HEK293 (cell line): ENCODE measurements at regions not wholly inside any gene's neighbourhood (a gene's known extent, or its start where the extent isn't known, plus 50 kb on each side); places are given as distances from the start of the nearest gene placed in this dataset.
A peak's percentile ranks its signal among the peaks of the same experiment; 100 is the strongest.

ENCODE experiments used
- CTCF ChIA-PET: fragments of 350-600 bp; formaldehyde crosslinking; extraction: SDS; loops from one replicate; lab custom pipeline; 2021; ENCODE audit warnings: antibody characterized with exemption; lab: Yijun Ruan, JAX
- POLR2A ChIA-PET: fragments of 300-600 bp; formaldehyde crosslinking; extraction: SDS; loops from one replicate; lab custom pipeline; 2020; ENCODE audit warnings: antibody characterized with exemption, inconsistent platforms; lab: Yijun Ruan, JAX
- H3K27ac ChIP-seq: fragments of 200-500 bp; sonication (Bioruptor generic); 2 replicates; pipeline ENCODE4 v1.5.1; 2014; ENCODE audit warnings: low read depth, low read length, control low read depth, inconsistent platforms; ENCODE audit errors: extremely low read depth
- H3K36me3 ChIP-seq, 2 experiments: fragments of 200-500 bp in 1 of 2; sonication (Bioruptor generic) in 1 of 2; 1 replicate in 1 of 2; 2 replicates in 1 of 2; pipeline ENCODE4 v1.5.1; 2014 to 2017; ENCODE audit warnings: inconsistent platforms in 2 of 2, low read length in 2 of 2; ENCODE audit not compliant: control insufficient read depth in 2 of 2, insufficient read depth in 1 of 2
- H3K4me1 ChIP-seq: fragments of 200-500 bp; sonication (Bioruptor generic); 2 replicates; pipeline ENCODE4 v1.5.1; 2014; ENCODE audit warnings: mild to moderate bottlenecking, low read length, inconsistent platforms; ENCODE audit not compliant: control insufficient read depth, insufficient read depth
- H3K4me3 ChIP-seq: 2 replicates; pipeline ENCODE4 v1.5.1; 2011; ENCODE audit warnings: low read depth, mild to moderate bottlenecking, control low read depth, low read length, moderate library complexity
- H3K9me3 ChIP-seq: fragments of 200-500 bp; sonication (Bioruptor generic); 2 replicates; pipeline ENCODE4 v1.5.1; 2014; ENCODE audit warnings: low read depth, low read length, inconsistent platforms; ENCODE audit not compliant: control insufficient read depth, insufficient read depth
- FEZF1 ChIP-seq: fragments of 450-650 bp; formaldehyde crosslinking; IDR thresholded peaks from 2 replicates; pipeline ENCODE4 v1.5.1; 2016; ENCODE audit warnings: missing biosample characterization, missing genetic modification characterization
- KLF10 ChIP-seq: fragments of 450-650 bp; IDR thresholded peaks from 2 replicates; pipeline ENCODE4 v1.5.1; 2018; ENCODE audit warnings: missing biosample characterization, mild to moderate bottlenecking, missing genetic modification characterization
- REPIN1 ChIP-seq: fragments of 450-650 bp; formaldehyde crosslinking; IDR thresholded peaks from 2 replicates; pipeline ENCODE4 v1.5.1; 2017; ENCODE audit warnings: missing biosample characterization, missing genetic modification characterization, low read depth
- SCRT1 ChIP-seq: fragments of 450-650 bp; formaldehyde crosslinking; IDR thresholded peaks from 2 replicates; pipeline ENCODE4 v1.5.1; 2016; ENCODE audit warnings: missing biosample characterization, missing genetic modification characterization, borderline replicate concordance
- ZBTB10 ChIP-seq: fragments of 450-650 bp; formaldehyde crosslinking; IDR thresholded peaks from 2 replicates; pipeline ENCODE4 v1.5.1; 2016; ENCODE audit warnings: missing biosample characterization, missing genetic modification characterization
- ZBTB6 ChIP-seq: fragments of 450-650 bp; formaldehyde crosslinking; IDR thresholded peaks from 2 replicates; pipeline ENCODE4 v1.5.1; 2017; ENCODE audit warnings: missing biosample characterization, missing genetic modification characterization
- ZFP69B ChIP-seq: fragments of 450-650 bp; formaldehyde crosslinking; IDR thresholded peaks from 2 replicates; pipeline ENCODE4 v1.5.1; 2016; ENCODE audit warnings: missing biosample characterization, missing genetic modification characterization
- ZNF121 ChIP-seq: fragments of 450-650 bp; formaldehyde crosslinking; IDR thresholded peaks from 2 replicates; pipeline ENCODE4 v1.5.1; 2016; ENCODE audit warnings: missing biosample characterization, missing genetic modification characterization
- ZNF132 ChIP-seq: fragments of 450-650 bp; formaldehyde crosslinking; IDR thresholded peaks from 2 replicates; pipeline ENCODE4 v1.5.1; 2017; ENCODE audit warnings: missing biosample characterization, missing genetic modification characterization, borderline replicate concordance
- ZNF184 ChIP-seq: fragments of 450-650 bp; IDR thresholded peaks from 2 replicates; pipeline ENCODE4 v1.5.1; 2018; ENCODE audit warnings: missing biosample characterization, mild to moderate bottlenecking, missing genetic modification characterization
- ZNF362 ChIP-seq: fragments of 450-650 bp; formaldehyde crosslinking; IDR thresholded peaks from 2 replicates; pipeline ENCODE4 v1.5.1; 2016; ENCODE audit warnings: missing biosample characterization, missing genetic modification characterization
- ZNF394 ChIP-seq: fragments of 450-650 bp; formaldehyde crosslinking; IDR thresholded peaks from 2 replicates; pipeline ENCODE4 v1.5.1; 2016; ENCODE audit warnings: missing biosample characterization, missing genetic modification characterization, mild to moderate bottlenecking, moderate library complexity, borderline replicate concordance
- ZNF404 ChIP-seq: fragments of 450-650 bp; formaldehyde crosslinking; IDR thresholded peaks from 2 replicates; pipeline ENCODE4 v1.5.1; 2017; ENCODE audit warnings: missing biosample characterization, missing genetic modification characterization
- ZNF561 ChIP-seq: fragments of 450-650 bp; IDR thresholded peaks from 2 replicates; pipeline ENCODE4 v1.5.1; 2018; ENCODE audit warnings: missing biosample characterization, missing genetic modification characterization, borderline replicate concordance
- ZNF626 ChIP-seq: fragments of 450-650 bp; sonication (Bioruptor Pico); formaldehyde crosslinking; IDR thresholded peaks from 2 replicates; pipeline ENCODE4 v1.5.1; 2018; ENCODE audit warnings: missing biosample characterization, missing genetic modification characterization, inconsistent platforms
- ZNF704 ChIP-seq: fragments of 450-650 bp; formaldehyde crosslinking; IDR thresholded peaks from 2 replicates; pipeline ENCODE4 v1.5.1; 2016; ENCODE audit warnings: missing biosample characterization, missing genetic modification characterization
- ZNF76 ChIP-seq: fragments of 450-650 bp; formaldehyde crosslinking; IDR thresholded peaks from 2 replicates; pipeline ENCODE4; 2016; ENCODE audit warnings: low read depth, missing biosample characterization, missing genetic modification characterization, borderline replicate concordance
- ZSCAN18 ChIP-seq: fragments of 450-650 bp; formaldehyde crosslinking; IDR thresholded peaks from 2 replicates; pipeline ENCODE4 v1.5.1; 2016; ENCODE audit warnings: missing biosample characterization, missing genetic modification characterization
- TF ChIP-seq, protein P1 (sequence below): fragments of 450-650 bp; formaldehyde crosslinking; IDR thresholded peaks from 2 replicates; pipeline ENCODE4 v1.5.1; 2017; ENCODE audit warnings: missing biosample characterization, mild to moderate bottlenecking, missing genetic modification characterization, moderate library complexity
- TF ChIP-seq, protein P2 (sequence below): fragments of 450-650 bp; formaldehyde crosslinking; IDR thresholded peaks from 2 replicates; pipeline ENCODE4 v1.5.1; 2016; ENCODE audit warnings: missing biosample characterization, missing genetic modification characterization, low read depth
- TF ChIP-seq, protein P3 (sequence below): fragments of 450-650 bp; formaldehyde crosslinking; IDR thresholded peaks from 2 replicates; pipeline ENCODE4 v1.5.1; 2016; ENCODE audit warnings: missing biosample characterization, missing genetic modification characterization

GRCh38 chr4:32140636-32141035, 1420.5 kb downstream of the PCDH7 start:
- Histone ChIP-seq H3K9me3 (no peaks in the 10 kb centered on the region), H3K27ac (no peak overlapping the region), H3K36me3 (no peaks in the 10 kb centered on the region), H3K4me1 (no peaks in the 10 kb centered on the region), H3K4me3 (no peak overlapping the region)
- TF ChIP-seq FEZF1 (tag by site-specific recombination) (peak; percentile 76), ZNF132 (tag by site-specific recombination) (no peak), ZNF626 (no peak), ZBTB6 (tag by site-specific recombination) (no peak), ZNF404 (tag by site-specific recombination) (no peak), ZNF184 (tag by site-specific recombination) (no peak), KLF10 (tag by site-specific recombination) (no peak)
- TF ChIP-seq, protein P1, sequence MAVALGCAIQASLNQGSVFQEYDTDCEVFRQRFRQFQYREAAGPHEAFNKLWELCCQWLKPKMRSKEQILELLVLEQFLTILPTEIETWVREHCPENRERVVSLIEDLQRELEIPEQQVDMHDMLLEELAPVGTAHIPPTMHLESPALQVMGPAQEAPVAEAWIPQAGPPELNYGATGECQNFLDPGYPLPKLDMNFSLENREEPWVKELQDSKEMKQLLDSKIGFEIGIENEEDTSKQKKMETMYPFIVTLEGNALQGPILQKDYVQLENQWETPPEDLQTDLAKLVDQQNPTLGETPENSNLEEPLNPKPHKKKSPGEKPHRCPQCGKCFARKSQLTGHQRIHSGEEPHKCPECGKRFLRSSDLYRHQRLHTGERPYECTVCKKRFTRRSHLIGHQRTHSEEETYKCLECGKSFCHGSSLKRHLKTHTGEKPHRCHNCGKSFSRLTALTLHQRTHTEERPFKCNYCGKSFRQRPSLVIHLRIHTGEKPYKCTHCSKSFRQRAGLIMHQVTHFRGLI (tag by site-specific recombination): no peak
- POLR2A ChIA-PET: no interaction called here
- CTCF ChIA-PET: interaction anchor here (0.8 kb wide), 1 partner anchor 23 kb away, joined by 3 read pairs; no protein-coding TSS in a partner anchor

GRCh38 chr4:32142075-32142474, 1421.9 kb downstream of the PCDH7 start:
- TF ChIP-seq, protein P2, sequence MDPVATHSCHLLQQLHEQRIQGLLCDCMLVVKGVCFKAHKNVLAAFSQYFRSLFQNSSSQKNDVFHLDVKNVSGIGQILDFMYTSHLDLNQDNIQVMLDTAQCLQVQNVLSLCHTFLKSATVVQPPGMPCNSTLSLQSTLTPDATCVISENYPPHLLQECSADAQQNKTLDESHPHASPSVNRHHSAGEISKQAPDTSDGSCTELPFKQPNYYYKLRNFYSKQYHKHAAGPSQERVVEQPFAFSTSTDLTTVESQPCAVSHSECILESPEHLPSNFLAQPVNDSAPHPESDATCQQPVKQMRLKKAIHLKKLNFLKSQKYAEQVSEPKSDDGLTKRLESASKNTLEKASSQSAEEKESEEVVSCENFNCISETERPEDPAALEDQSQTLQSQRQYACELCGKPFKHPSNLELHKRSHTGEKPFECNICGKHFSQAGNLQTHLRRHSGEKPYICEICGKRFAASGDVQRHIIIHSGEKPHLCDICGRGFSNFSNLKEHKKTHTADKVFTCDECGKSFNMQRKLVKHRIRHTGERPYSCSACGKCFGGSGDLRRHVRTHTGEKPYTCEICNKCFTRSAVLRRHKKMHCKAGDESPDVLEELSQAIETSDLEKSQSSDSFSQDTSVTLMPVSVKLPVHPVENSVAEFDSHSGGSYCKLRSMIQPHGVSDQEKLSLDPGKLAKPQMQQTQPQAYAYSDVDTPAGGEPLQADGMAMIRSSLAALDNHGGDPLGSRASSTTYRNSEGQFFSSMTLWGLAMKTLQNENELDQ (tag by site-specific recombination): no peak
- TF ChIP-seq ZNF121 (tag by site-specific recombination) (no peak), ZSCAN18 (no peak), ZNF704 (tag by site-specific recombination) (no peak), ZNF76 (tag by site-specific recombination) (no peak), ZNF362 (no peak), SCRT1 (no peak), ZNF394 (no peak), REPIN1 (tag by site-specific recombination) (no peak), ZBTB10 (no peak), ZNF561 (no peak), ZFP69B (tag by site-specific recombination) (no peak)
- TF ChIP-seq, protein P3, sequence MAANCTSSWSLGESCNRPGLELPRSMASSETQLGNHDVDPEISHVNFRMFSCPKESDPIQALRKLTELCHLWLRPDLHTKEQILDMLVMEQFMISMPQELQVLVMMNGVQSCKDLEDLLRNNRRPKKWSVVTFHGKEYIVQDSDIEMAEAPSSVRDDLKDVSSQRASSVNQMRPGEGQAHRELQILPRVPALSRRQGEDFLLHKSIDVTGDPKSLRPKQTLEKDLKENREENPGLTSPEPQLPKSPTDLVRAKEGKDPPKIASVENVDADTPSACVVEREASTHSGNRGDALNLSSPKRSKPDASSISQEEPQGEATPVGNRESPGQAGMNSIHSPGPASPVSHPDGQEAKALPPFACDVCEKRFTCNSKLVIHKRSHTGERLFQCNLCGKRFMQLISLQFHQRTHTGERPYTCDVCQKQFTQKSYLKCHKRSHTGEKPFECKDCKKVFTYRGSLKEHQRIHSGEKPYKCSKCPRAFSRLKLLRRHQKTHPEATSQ: no peak
- TF ChIP-seq, all 188 proteins: peak for 0
- H3K9me3 ChIP-seq: no peaks in the 10 kb centered on the region
- H3K36me3 ChIP-seq: no peaks in the 10 kb centered on the region
- ChIA-PET CTCF (no interaction called here), POLR2A (no interaction called here)
- no peak overlapping the region for H3K4me3 ChIP-seq
- H3K27ac ChIP-seq: no peak overlapping the region
- H3K4me1 ChIP-seq: no peaks in the 10 kb centered on the region
